HG03439 (cell line): ENCODE measurements at regions not wholly inside any gene's neighbourhood (a gene's known extent, or its start where the extent isn't known, plus 50 kb on each side); places are given as distances from the start of the nearest gene placed in this dataset.
"Not testable (repeated sequence)": the region's sequence is repeated elsewhere in the genome, so short reads cannot be mapped to it uniquely, and the experiment has no call there.

ENCODE experiments used
- ATAC-seq: cut with Tn5 transposase; IDR thresholded peaks from one replicate; pipeline ENCODE4 v1.9.1; 2021; ENCODE audit warnings: mild to moderate bottlenecking, moderate library complexity; ENCODE audit not compliant: unreplicated experiment

DNA sequence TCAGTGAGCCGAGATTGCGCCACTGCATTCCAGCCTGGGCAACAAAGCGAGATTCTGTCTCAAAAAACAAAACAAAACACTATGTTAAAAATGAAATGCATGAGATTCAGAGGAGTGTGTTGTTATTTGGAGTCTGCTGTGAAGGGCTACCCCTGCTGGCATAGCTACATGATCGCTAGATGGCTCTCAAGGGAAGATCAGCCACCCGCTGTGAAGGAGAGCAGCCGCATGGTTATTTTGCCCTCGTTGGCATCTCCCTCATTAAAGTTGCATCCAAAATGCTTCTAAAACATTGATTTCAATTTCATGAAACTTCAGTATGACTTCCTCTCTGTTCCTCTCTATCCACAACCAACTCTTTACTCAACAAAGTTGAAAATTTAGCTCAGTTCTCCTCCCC, 54.8 kb upstream of the NDUFV2 start:
- ATAC-seq: no peak

DNA sequence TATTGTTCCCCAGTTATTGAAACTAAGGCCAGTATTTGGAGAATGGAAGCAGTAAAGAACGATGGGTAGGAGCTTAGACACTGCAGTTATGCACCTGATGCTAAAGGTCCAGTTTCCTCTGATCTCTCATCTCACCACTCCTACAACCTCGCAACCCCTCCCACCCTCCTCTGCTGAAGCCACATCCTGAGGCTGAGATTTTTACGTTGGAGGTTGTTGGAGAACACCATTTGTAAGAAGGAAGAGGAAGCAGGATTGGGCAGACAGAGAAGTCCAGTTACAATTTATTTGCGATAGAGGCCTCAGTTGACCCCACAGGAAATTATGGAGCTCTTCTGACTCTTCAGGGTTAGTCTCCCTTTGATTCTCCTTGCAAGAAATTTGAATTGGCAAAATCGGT, 54.3 kb upstream of the NDUFV2 start:
- no peak for ATAC-seq

DNA sequence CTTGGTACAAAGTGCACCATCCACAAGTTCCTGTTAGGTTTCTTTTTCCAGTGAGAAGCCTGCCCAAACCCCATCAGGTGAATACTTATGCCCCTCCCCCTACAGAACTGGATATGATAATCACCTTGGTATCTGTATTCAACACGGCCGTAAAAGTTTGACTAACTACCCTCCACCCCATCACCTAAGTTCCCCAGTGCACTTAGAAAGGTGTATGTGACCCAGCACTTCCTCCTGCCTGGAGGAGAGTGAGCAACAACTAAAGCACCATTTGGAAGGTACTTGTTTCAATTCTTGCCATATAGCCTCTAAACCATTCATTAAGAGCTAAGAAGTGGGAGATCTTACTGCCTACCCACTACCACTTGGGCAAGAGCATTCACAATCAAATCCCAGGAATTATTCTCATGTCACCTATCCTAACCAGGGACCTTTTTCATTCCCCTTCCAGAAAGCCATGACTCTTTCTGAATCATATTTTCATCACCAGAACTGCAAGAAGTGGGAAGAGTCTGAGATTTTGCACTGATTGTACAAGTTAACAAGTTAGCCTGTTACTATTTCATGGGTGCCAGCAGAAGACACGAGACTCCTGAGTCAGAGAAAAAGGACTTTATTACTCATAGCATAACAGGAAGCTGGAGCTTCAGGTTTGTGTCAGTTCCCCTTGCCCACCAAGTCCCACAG, 53.5 kb upstream of the NDUFV2 start:
- no peak for ATAC-seq

DNA sequence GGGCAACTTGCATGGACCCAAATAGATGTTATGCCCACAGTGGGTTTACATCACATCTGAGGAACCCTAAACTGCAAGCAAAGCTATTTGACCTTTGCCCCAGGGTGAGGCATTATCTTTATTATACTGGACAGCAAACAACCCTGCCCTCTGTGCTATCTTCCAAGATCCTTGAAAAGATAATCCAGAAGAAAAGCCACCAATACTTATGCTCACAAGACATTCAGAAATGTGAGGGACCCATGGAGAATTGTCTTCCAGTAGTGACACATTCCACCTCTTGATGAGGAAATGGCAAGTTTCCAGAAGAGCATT, 53.0 kb upstream of the NDUFV2 start:
- ATAC-seq: no peak

DNA sequence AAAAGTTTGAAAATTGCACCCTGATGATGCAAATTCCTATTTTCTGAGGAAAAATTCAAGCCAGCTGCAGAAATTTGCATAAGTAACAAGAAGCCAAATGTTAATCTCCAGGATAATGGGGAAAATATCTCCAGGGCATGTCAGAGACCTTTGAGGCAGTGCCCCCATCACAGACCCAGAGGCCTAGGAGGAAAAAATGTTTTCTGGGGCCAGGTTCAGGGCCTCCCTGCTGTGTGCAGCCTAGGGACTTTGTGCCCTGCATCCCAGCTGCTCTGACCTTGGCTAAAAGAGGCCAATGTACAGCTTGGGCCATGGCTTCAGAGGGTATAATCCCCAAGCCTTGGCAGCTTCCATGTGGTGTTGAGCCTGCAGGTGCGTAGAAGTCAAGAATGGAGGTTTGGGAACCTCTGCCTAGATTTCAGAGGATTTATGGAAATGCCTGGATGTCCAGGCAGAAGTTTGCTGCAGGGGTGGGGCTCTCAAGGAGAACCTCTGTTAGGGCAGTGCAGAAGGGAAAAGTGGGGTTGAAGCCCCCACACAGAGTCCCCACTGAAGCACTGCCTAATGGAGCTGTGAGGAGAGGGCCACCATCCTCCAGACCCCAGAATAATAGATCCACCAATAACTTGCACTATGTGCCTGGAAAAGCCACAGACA, 51.7 kb upstream of the NDUFV2 start:
- not testable (repeated sequence) for ATAC-seq
